Transverse colon (tissue), 3 donors: ENCODE measurements at regions not wholly inside any gene's neighbourhood (a gene's known extent, or its start where the extent isn't known, plus 50 kb on each side); places are given as distances from the start of the nearest gene placed in this dataset.
"Not testable (repeated sequence)": the region's sequence is repeated elsewhere in the genome, so short reads cannot be mapped to it uniquely, and the experiment has no call there.

ENCODE experiments used
- POLR2A ChIP-seq: fragments of 450-650 bp; IDR thresholded peaks from one replicate; pipeline ENCODE4 v1.6.1; 2016; ENCODE audit warnings: antibody characterized with exemption, mild to moderate bottlenecking, moderate library complexity
- POLR2AphosphoS5 ChIP-seq, 3 donors: sonication (generic); formaldehyde crosslinking; IDR thresholded peaks; one replicate each; pipeline ENCODE4 v1.6.1; 2016; ENCODE audit warnings: antibody characterized with exemption in 3 of 3

GRCh38 chr15:84550503-84550902 is 50.3 kb upstream of the ZSCAN2 start:
- not testable (repeated sequence) for TF ChIP-seq POLR2A; POLR2AphosphoS5 (IDR thresholded peaks at IDR 0.05)
